DMS79 (cell line): ENCODE measurements at regions not wholly inside any gene's neighbourhood (a gene's known extent, or its start where the extent isn't known, plus 50 kb on each side); places are given as distances from the start of the nearest gene placed in this dataset.

Experiments used
- DNase-seq: peaks from one replicate; lab custom pipeline; 2025; lab: John Stamatoyannopoulos, UW

GRCh38 chr15:95085056-95085455, 853.7 kb downstream of the MCTP2 start:
- DNase-seq: no peak

- no peak for DNase-seq
Observed at GRCh38 chr15:95086531-95087252, 855.3 kb downstream of the MCTP2 start.

- no peak for DNase-seq
Observed at GRCh38 chr15:95087253-95087609, 855.9 kb downstream of the MCTP2 start.

- DNase-seq: no peak
Observed at GRCh38 chr15:95091444-95091843, 860.1 kb downstream of the MCTP2 start.

- DNase-seq: no peak
Observed at GRCh38 chr15:95095250-95095649, 863.9 kb downstream of the MCTP2 start.

- no peak for DNase-seq
Observed at GRCh38 chr15:95096651-95097050, 865.3 kb downstream of the MCTP2 start.

GRCh38 chr15:95097361-95097760, 866.0 kb downstream of the MCTP2 start:
- DNase-seq: no peak

GRCh38 chr15:95105229-95105628, 873.9 kb downstream of the MCTP2 start:
- no peak for DNase-seq

- no peak for DNase-seq
Observed at GRCh38 chr15:95106801-95107200, 875.4 kb downstream of the MCTP2 start.

GRCh38 chr15:95108673-95109072, 877.3 kb downstream of the MCTP2 start:
- DNase-seq: no peak

GRCh38 chr15:95111969-95112368, 880.6 kb downstream of the MCTP2 start:
- DNase-seq: no peak

GRCh38 chr15:95113041-95113440, 881.7 kb downstream of the MCTP2 start:
- DNase-seq: no peak

- DNase-seq: no peak
Observed at GRCh38 chr15:95119041-95119610, 887.8 kb downstream of the MCTP2 start.

- no peak for DNase-seq
Observed at GRCh38 chr15:95120595-95120994, 889.2 kb downstream of the MCTP2 start.

GRCh38 chr15:95121191-95121590, 889.8 kb downstream of the MCTP2 start:
- no peak for DNase-seq

- DNase-seq: no peak
Observed at GRCh38 chr15:95125803-95126202, 894.4 kb downstream of the MCTP2 start.

GRCh38 chr15:95127356-95127755, 896.0 kb downstream of the MCTP2 start:
- no peak for DNase-seq

GRCh38 chr15:95129574-95129973, 898.2 kb downstream of the MCTP2 start:
- DNase-seq: no peak

- DNase-seq: no peak
Observed at GRCh38 chr15:95131131-95131556, 899.8 kb downstream of the MCTP2 start.

GRCh38 chr15:95132774-95133173, 901.4 kb downstream of the MCTP2 start:
- no peak for DNase-seq

GRCh38 chr15:95134431-95135110, 903.2 kb downstream of the MCTP2 start:
- no peak for DNase-seq

GRCh38 chr15:95138604-95139270, 907.4 kb downstream of the MCTP2 start:
- no peak for DNase-seq

GRCh38 chr15:95141486-95141885, 910.1 kb downstream of the MCTP2 start:
- no peak for DNase-seq
